HEK293 (cell line): ENCODE measurements at regions not wholly inside any gene's neighbourhood (a gene's known extent, or its start where the extent isn't known, plus 50 kb on each side); places are given as distances from the start of the nearest gene placed in this dataset.

ENCODE experiments used
- KLF10 ChIP-seq: fragments of 450-650 bp; IDR thresholded peaks from 2 replicates; pipeline ENCODE4 v1.5.1; 2018; ENCODE audit warnings: missing biosample characterization, mild to moderate bottlenecking, missing genetic modification characterization
- KLF9 ChIP-seq: fragments of 450-650 bp; formaldehyde crosslinking; IDR thresholded peaks from 2 replicates; pipeline ENCODE4 v1.5.1; 2016; ENCODE audit warnings: missing biosample characterization, missing genetic modification characterization, low read depth
- SALL2 ChIP-seq: fragments of 450-650 bp; formaldehyde crosslinking; IDR thresholded peaks from 2 replicates; pipeline ENCODE4 v1.5.0; 2017; ENCODE audit warnings: missing biosample characterization, mild to moderate bottlenecking, missing genetic modification characterization, borderline replicate concordance
- YY1 ChIP-seq: fragments of 450-650 bp; formaldehyde crosslinking; IDR thresholded peaks from 2 replicates; pipeline ENCODE4 v1.5.1; 2018; ENCODE audit warnings: missing biosample characterization, missing genetic modification characterization
- ZEB2 ChIP-seq: fragments of 450-650 bp; formaldehyde crosslinking; IDR thresholded peaks from 2 replicates; pipeline ENCODE4 v1.5.1; 2016; ENCODE audit warnings: missing biosample characterization, missing genetic modification characterization
- ZNF274 ChIP-seq, 2 experiments: fragments of 200-500 bp in 1 of 2; fragments of 450-650 bp in 1 of 2; sonication (Bioruptor generic) in 1 of 2; formaldehyde crosslinking in 1 of 2; IDR thresholded peaks; 2 replicates each; pipeline versions ENCODE4 v1.5.1 to v1.6.1; 2014 to 2016; ENCODE audit warnings: borderline replicate concordance in 1 of 2, inconsistent platforms in 1 of 2, low read length in 1 of 2, missing biosample characterization in 1 of 2, missing genetic modification characterization in 1 of 2
- ZNF292 ChIP-seq: fragments of 450-650 bp; formaldehyde crosslinking; IDR thresholded peaks from 2 replicates; pipeline ENCODE4 v1.5.1; 2016; ENCODE audit warnings: low read depth, missing biosample characterization, missing genetic modification characterization, borderline replicate concordance
- ZNF747 ChIP-seq: fragments of 450-650 bp; formaldehyde crosslinking; IDR thresholded peaks from 2 replicates; pipeline ENCODE4 v1.5.1; 2016; ENCODE audit warnings: missing biosample characterization, missing genetic modification characterization
- TF ChIP-seq, protein P1 (sequence below): fragments of 450-650 bp; formaldehyde crosslinking; IDR thresholded peaks from 2 replicates; pipeline ENCODE4 v1.5.1; 2016; ENCODE audit warnings: missing biosample characterization, missing genetic modification characterization
- TF ChIP-seq, protein P2 (sequence below): fragments of 450-650 bp; formaldehyde crosslinking; IDR thresholded peaks from 2 replicates; pipeline ENCODE4 v1.5.1; 2016; ENCODE audit warnings: missing biosample characterization, missing genetic modification characterization
- TF ChIP-seq, protein P3 (sequence below): fragments of 450-650 bp; formaldehyde crosslinking; IDR thresholded peaks from 2 replicates; pipeline ENCODE4 v1.5.1; 2016; ENCODE audit warnings: missing biosample characterization, missing genetic modification characterization
- TF ChIP-seq, protein P4 (sequence below): fragments of 450-650 bp; formaldehyde crosslinking; IDR thresholded peaks from 2 replicates; pipeline ENCODE4 v1.5.1; 2017; ENCODE audit warnings: missing biosample characterization, missing genetic modification characterization
- TF ChIP-seq, protein P5 (sequence below): fragments of 450-650 bp; IDR thresholded peaks from 2 replicates; pipeline ENCODE4 v1.5.1; 2018; ENCODE audit warnings: missing biosample characterization, missing genetic modification characterization
- TF ChIP-seq, protein P6 (sequence below): fragments of 450-650 bp; formaldehyde crosslinking; IDR thresholded peaks from 2 replicates; pipeline ENCODE4 v1.5.1; 2016; ENCODE audit warnings: missing biosample characterization, missing genetic modification characterization

DNA sequence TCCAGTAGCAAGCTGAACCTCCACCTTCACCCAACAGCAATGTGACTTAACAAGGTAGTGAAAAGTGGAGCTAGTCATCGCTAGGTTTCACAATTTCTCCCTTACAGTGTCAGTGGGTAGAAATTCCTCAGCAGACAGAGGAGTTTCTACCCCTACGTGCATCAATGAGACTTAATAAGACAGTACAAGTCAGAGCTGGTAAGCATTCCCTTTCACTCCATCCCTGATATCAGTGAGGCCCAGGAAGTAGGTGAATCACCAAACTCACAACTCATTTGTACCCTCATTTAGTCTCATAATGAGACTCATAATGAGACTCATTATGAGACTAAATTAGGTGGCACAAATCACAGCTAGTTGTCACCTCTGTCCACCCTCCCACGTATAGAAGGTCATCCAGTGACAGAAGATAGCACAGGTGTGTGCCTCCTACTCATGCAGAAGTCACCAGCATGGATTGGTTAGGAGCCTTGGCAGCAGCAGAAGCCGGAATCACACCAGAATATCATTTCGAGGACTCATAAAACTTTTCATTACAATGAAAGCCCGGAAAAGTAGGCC, 50.8 kb upstream of the NUDT10 start:
- TF ChIP-seq, protein P1, sequence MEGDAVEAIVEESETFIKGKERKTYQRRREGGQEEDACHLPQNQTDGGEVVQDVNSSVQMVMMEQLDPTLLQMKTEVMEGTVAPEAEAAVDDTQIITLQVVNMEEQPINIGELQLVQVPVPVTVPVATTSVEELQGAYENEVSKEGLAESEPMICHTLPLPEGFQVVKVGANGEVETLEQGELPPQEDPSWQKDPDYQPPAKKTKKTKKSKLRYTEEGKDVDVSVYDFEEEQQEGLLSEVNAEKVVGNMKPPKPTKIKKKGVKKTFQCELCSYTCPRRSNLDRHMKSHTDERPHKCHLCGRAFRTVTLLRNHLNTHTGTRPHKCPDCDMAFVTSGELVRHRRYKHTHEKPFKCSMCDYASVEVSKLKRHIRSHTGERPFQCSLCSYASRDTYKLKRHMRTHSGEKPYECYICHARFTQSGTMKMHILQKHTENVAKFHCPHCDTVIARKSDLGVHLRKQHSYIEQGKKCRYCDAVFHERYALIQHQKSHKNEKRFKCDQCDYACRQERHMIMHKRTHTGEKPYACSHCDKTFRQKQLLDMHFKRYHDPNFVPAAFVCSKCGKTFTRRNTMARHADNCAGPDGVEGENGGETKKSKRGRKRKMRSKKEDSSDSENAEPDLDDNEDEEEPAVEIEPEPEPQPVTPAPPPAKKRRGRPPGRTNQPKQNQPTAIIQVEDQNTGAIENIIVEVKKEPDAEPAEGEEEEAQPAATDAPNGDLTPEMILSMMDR (tag by site-specific recombination): no peak
- TF ChIP-seq KLF10 (tag by site-specific recombination): no peak
- TF ChIP-seq ZNF274 (IDR thresholded peaks at IDR 0.05; ENCODE audit: low read length): no peak
- TF ChIP-seq ZNF274 (tag by site-specific recombination; IDR thresholded peaks at IDR 0.05; ENCODE audit: borderline replicate concordance): no peak
- TF ChIP-seq, protein P2, sequence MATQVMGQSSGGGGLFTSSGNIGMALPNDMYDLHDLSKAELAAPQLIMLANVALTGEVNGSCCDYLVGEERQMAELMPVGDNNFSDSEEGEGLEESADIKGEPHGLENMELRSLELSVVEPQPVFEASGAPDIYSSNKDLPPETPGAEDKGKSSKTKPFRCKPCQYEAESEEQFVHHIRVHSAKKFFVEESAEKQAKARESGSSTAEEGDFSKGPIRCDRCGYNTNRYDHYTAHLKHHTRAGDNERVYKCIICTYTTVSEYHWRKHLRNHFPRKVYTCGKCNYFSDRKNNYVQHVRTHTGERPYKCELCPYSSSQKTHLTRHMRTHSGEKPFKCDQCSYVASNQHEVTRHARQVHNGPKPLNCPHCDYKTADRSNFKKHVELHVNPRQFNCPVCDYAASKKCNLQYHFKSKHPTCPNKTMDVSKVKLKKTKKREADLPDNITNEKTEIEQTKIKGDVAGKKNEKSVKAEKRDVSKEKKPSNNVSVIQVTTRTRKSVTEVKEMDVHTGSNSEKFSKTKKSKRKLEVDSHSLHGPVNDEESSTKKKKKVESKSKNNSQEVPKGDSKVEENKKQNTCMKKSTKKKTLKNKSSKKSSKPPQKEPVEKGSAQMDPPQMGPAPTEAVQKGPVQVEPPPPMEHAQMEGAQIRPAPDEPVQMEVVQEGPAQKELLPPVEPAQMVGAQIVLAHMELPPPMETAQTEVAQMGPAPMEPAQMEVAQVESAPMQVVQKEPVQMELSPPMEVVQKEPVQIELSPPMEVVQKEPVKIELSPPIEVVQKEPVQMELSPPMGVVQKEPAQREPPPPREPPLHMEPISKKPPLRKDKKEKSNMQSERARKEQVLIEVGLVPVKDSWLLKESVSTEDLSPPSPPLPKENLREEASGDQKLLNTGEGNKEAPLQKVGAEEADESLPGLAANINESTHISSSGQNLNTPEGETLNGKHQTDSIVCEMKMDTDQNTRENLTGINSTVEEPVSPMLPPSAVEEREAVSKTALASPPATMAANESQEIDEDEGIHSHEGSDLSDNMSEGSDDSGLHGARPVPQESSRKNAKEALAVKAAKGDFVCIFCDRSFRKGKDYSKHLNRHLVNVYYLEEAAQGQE: no peak
- TF ChIP-seq, protein P3, sequence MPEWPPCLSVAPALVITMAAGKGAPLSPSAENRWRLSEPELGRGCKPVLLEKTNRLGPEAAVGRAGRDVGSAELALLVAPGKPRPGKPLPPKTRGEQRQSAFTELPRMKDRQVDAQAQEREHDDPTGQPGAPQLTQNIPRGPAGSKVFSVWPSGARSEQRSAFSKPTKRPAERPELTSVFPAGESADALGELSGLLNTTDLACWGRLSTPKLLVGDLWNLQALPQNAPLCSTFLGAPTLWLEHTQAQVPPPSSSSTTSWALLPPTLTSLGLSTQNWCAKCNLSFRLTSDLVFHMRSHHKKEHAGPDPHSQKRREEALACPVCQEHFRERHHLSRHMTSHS (tag by site-specific recombination): no peak
- TF ChIP-seq SALL2 (tag by site-specific recombination): no peak
- TF ChIP-seq, protein P4, sequence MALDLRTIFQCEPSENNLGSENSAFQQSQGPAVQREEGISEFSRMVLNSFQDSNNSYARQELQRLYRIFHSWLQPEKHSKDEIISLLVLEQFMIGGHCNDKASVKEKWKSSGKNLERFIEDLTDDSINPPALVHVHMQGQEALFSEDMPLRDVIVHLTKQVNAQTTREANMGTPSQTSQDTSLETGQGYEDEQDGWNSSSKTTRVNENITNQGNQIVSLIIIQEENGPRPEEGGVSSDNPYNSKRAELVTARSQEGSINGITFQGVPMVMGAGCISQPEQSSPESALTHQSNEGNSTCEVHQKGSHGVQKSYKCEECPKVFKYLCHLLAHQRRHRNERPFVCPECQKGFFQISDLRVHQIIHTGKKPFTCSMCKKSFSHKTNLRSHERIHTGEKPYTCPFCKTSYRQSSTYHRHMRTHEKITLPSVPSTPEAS (tag by site-specific recombination): no peak
- TF ChIP-seq YY1 (tag by site-specific recombination): no peak
- no peak for TF ChIP-seq ZEB2 (tag by site-specific recombination)
- TF ChIP-seq, protein P5, sequence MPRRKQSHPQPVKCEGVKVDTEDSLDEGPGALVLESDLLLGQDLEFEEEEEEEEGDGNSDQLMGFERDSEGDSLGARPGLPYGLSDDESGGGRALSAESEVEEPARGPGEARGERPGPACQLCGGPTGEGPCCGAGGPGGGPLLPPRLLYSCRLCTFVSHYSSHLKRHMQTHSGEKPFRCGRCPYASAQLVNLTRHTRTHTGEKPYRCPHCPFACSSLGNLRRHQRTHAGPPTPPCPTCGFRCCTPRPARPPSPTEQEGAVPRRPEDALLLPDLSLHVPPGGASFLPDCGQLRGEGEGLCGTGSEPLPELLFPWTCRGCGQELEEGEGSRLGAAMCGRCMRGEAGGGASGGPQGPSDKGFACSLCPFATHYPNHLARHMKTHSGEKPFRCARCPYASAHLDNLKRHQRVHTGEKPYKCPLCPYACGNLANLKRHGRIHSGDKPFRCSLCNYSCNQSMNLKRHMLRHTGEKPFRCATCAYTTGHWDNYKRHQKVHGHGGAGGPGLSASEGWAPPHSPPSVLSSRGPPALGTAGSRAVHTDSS: no peak
- no peak for TF ChIP-seq ZNF747
- TF ChIP-seq KLF9 (tag by site-specific recombination): no peak
- TF ChIP-seq ZNF292 (tag by site-specific recombination): no peak
- TF ChIP-seq, protein P6, sequence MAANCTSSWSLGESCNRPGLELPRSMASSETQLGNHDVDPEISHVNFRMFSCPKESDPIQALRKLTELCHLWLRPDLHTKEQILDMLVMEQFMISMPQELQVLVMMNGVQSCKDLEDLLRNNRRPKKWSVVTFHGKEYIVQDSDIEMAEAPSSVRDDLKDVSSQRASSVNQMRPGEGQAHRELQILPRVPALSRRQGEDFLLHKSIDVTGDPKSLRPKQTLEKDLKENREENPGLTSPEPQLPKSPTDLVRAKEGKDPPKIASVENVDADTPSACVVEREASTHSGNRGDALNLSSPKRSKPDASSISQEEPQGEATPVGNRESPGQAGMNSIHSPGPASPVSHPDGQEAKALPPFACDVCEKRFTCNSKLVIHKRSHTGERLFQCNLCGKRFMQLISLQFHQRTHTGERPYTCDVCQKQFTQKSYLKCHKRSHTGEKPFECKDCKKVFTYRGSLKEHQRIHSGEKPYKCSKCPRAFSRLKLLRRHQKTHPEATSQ (tag by site-specific recombination): no peak
